H9 (cell line): ENCODE measurements at regions not wholly inside any gene's neighbourhood (a gene's known extent, or its start where the extent isn't known, plus 50 kb on each side); places are given as distances from the start of the nearest gene placed in this dataset.

ENCODE experiments used
- DNase-seq: peaks from one replicate; pipeline ENCODE4 v3.0.0-alpha.2; 2017
- H2AFZ ChIP-seq: one replicate; pipeline ENCODE4 v1.6.1; 2013; ENCODE audit warnings: mild to moderate bottlenecking, low read length, control low read depth, moderate library complexity
- H2AK5ac ChIP-seq: 2 replicates; pipeline ENCODE4 v1.6.1; 2013; ENCODE audit warnings: low read length, control low read depth, mixed read lengths; ENCODE audit not compliant: insufficient read length
- H2BK120ac ChIP-seq: one replicate; pipeline ENCODE4 v1.6.1; 2013; ENCODE audit warnings: low read depth, mild to moderate bottlenecking, low read length, control low read depth, inconsistent platforms; ENCODE audit not compliant: poor library complexity, severe bottlenecking
- H2BK12ac ChIP-seq: 2 replicates; pipeline ENCODE4 v1.6.1; 2013; ENCODE audit warnings: low read length, control low read depth, mixed read lengths, low read depth; ENCODE audit not compliant: insufficient read length
- H2BK15ac ChIP-seq: 2 replicates; pipeline ENCODE4 v1.6.1; 2013; ENCODE audit warnings: low read depth, low read length, control low read depth
- H2BK20ac ChIP-seq: one replicate; pipeline ENCODE4 v1.6.1; 2013; ENCODE audit warnings: low read depth, mild to moderate bottlenecking, low read length, control low read depth, inconsistent platforms; ENCODE audit not compliant: poor library complexity, severe bottlenecking
- H2BK5ac ChIP-seq: 2 replicates; pipeline ENCODE4 v1.6.1; 2013; ENCODE audit warnings: low read length, control low read depth, mixed read lengths; ENCODE audit not compliant: insufficient read length
- H3K14ac ChIP-seq: 2 replicates; pipeline ENCODE4 v1.6.1; 2013; ENCODE audit warnings: low read length, control low read depth; ENCODE audit not compliant: insufficient read depth
- H3K18ac ChIP-seq: 2 replicates; pipeline ENCODE4 v1.6.1; 2013; ENCODE audit warnings: low read depth, mild to moderate bottlenecking, mixed read lengths, low read length, control low read depth; ENCODE audit not compliant: insufficient read length
- H3K23ac ChIP-seq: 2 replicates; pipeline ENCODE4 v1.6.1; 2013; ENCODE audit warnings: low read length, control low read depth, mixed read lengths, low read depth; ENCODE audit not compliant: insufficient read length
- H3K23me2 ChIP-seq: 2 replicates; pipeline ENCODE4 v1.6.1; 2013; ENCODE audit warnings: low read depth, mild to moderate bottlenecking, mixed read lengths, low read length, control low read depth; ENCODE audit not compliant: insufficient read length, poor library complexity, severe bottlenecking
- H3K27ac ChIP-seq: 2 replicates; pipeline ENCODE4 v1.5.1; 2013; ENCODE audit warnings: low read length, control low read depth, mixed read lengths, low read depth; ENCODE audit not compliant: insufficient read length
- H3K27me3 ChIP-seq: 2 replicates; pipeline ENCODE4 v1.6.1; 2013; ENCODE audit warnings: low read length, control low read depth, inconsistent platforms; ENCODE audit not compliant: insufficient read depth
- H3K4ac ChIP-seq: 2 replicates; pipeline ENCODE4 v1.6.1; 2013; ENCODE audit warnings: low read depth, mild to moderate bottlenecking, control low read depth, inconsistent platforms, low read length, moderate library complexity
- H3K4me1 ChIP-seq: 2 replicates; pipeline ENCODE4 v1.6.1; 2013; ENCODE audit warnings: low read length, control low read depth, inconsistent platforms; ENCODE audit not compliant: insufficient read depth
- H3K4me2 ChIP-seq: 2 replicates; pipeline ENCODE4 v1.6.1; 2013; ENCODE audit warnings: low read length, control low read depth, mixed read lengths; ENCODE audit not compliant: insufficient read length, insufficient read depth
- H3K56ac ChIP-seq: 2 replicates; pipeline ENCODE4 v1.6.1; 2013; ENCODE audit warnings: low read depth, mild to moderate bottlenecking, mixed read lengths, low read length, control low read depth; ENCODE audit not compliant: insufficient read length
- H3K79me1 ChIP-seq: 2 replicates; pipeline ENCODE4 v1.6.1; 2013; ENCODE audit warnings: low read depth, mild to moderate bottlenecking, moderate library complexity, low read length, control low read depth, inconsistent platforms; ENCODE audit not compliant: insufficient read depth, poor library complexity, severe bottlenecking
- H3K79me2 ChIP-seq: 2 replicates; pipeline ENCODE4 v1.6.1; 2013; ENCODE audit warnings: low read length, control low read depth, inconsistent platforms; ENCODE audit not compliant: insufficient read depth
- H3K9ac ChIP-seq: 2 replicates; pipeline ENCODE4 v1.6.1; 2013; ENCODE audit warnings: low read length, control low read depth, mixed read lengths; ENCODE audit not compliant: insufficient read length; ENCODE audit errors: extremely low read depth
- H3K9me3 ChIP-seq: one replicate; pipeline ENCODE4 v1.6.1; 2013; ENCODE audit warnings: low read depth, low read length, inconsistent platforms; ENCODE audit not compliant: control insufficient read depth
- H3T11ph ChIP-seq: one replicate; pipeline ENCODE4 v1.6.1; 2013; ENCODE audit warnings: mild to moderate bottlenecking, low read length, control low read depth, inconsistent platforms
- H4K20me1 ChIP-seq: one replicate; pipeline ENCODE4 v1.6.1; 2013; ENCODE audit not compliant: control insufficient read depth, insufficient read length, insufficient read depth
- H4K5ac ChIP-seq: 2 replicates; pipeline ENCODE4 v1.6.1; 2013; ENCODE audit warnings: low read depth, mild to moderate bottlenecking, mixed read lengths, low read length, control low read depth; ENCODE audit not compliant: insufficient read length
- H4K8ac ChIP-seq: replicated peaks from 2 replicates; pipeline ENCODE4 v1.6.1; 2013; ENCODE audit warnings: low read length, control low read depth, mixed read lengths, low read depth; ENCODE audit not compliant: insufficient read length
- H4K91ac ChIP-seq: 2 replicates; pipeline ENCODE4 v1.6.1; 2013; ENCODE audit warnings: low read depth, mild to moderate bottlenecking, moderate library complexity, mixed read lengths, low read length, control low read depth; ENCODE audit not compliant: insufficient read length
- H3K27ac Mint-ChIP-seq, 3 experiments: 2 replicates in 2 of 3; 3 replicates in 1 of 3; pipeline ENCODE4 v1.8.0; 2020 to 2021; ENCODE audit warnings: mixed read lengths in 3 of 3, mild to moderate bottlenecking in 1 of 3, moderate library complexity in 1 of 3
- H3K27me3 Mint-ChIP-seq: 2 replicates; pipeline ENCODE4 v1.8.0; 2021; ENCODE audit warnings: low read depth, mild to moderate bottlenecking, moderate library complexity, mixed read lengths
- H3K36me3 Mint-ChIP-seq, 3 experiments: 2 replicates in 2 of 3; 3 replicates in 1 of 3; pipeline ENCODE4 v1.8.0; 2020 to 2021; ENCODE audit warnings: low read depth in 3 of 3, mixed read lengths in 3 of 3; ENCODE audit not compliant: insufficient read depth in 1 of 3
- H3K4me1 Mint-ChIP-seq, 2 experiments: 2 replicates each; pipeline ENCODE4 v1.8.0; 2020; ENCODE audit warnings: mixed read lengths in 2 of 2
- H3K4me3 Mint-ChIP-seq, 2 experiments: 2 replicates in 1 of 2; 3 replicates in 1 of 2; pipeline ENCODE4 v1.8.0; 2020 to 2021; ENCODE audit warnings: mild to moderate bottlenecking in 2 of 2, mixed read lengths in 2 of 2, moderate library complexity in 1 of 2
- H3K9me3 Mint-ChIP-seq, 2 experiments: 2 replicates in 1 of 2; 3 replicates in 1 of 2; pipeline ENCODE4 v1.8.0; 2020; ENCODE audit warnings: mild to moderate bottlenecking in 2 of 2, mixed read lengths in 2 of 2, moderate library complexity in 1 of 2
- CTCF ChIP-seq: fragments of 200-600 bp; sonication (generic); conservative IDR thresholded peaks from 3 replicates; pipeline ENCODE4 v1.8.0; 2021; ENCODE audit warnings: antibody characterized with exemption, mild to moderate bottlenecking
- WGBS: extraction: QIAGEN DNeasy Blood & Tissue Kit; methylation state at CpG from one replicate; pipeline ENCODE4 v1.1.7; 2013; ENCODE audit warnings: missing lambda C conversion rate, low lambda C conversion rate, mixed read lengths; ENCODE audit not compliant: insufficient read length; ENCODE audit errors: extremely low coverage; 5-methylcytosine and 5-hydroxymethylcytosine counted together

- Histone ChIP-seq H3K27ac (no peak overlapping the region), H2BK5ac (no peak overlapping the region), H2BK120ac (no peak overlapping the region), H2AK5ac (no peak overlapping the region), H3K79me2 (no peaks in the 10 kb centered on the region), H3K23ac (no peak overlapping the region), H3K4me1 (peaks cover 5% of the 10 kb centered on the region; the same call in 1 of the 2 replicates), H3K9ac (no peak overlapping the region), H2AFZ (no peak overlapping the region), H2BK20ac (no peak overlapping the region), H4K5ac (no peak overlapping the region), H3K27me3 (no peaks in the 10 kb centered on the region), H3K23me2 (no peaks in the 10 kb centered on the region), H3T11ph (no peak overlapping the region), H4K91ac (no peak overlapping the region), H3K14ac (no peak overlapping the region), H2BK15ac (no peak overlapping the region), H4K20me1 (no peaks in the 10 kb centered on the region), H3K79me1 (no peaks in the 10 kb centered on the region), H3K56ac (no peak overlapping the region), H3K18ac (no peak overlapping the region), H3K9me3 (no peaks in the 10 kb centered on the region), H4K8ac (no peak overlapping the region), H3K4me2 (no peak overlapping the region), H3K4ac (no peak overlapping the region), H2BK12ac (no peak overlapping the region)
- DNase-seq, result no peak
- no peak for TF ChIP-seq CTCF
- peaks cover 41 to 57% of the 10 kb centered on the region in 2 experiments for H3K4me1 Mint-ChIP-seq
- WGBS, result no CpG with 5 or more reads among the region's 16 CpGs
- H3K27ac Mint-ChIP-seq, result peak overlapping the region in 2 of 3 experiments; percentile 23 to 30; a peak in 3 of 7 replicates
- H3K4me3 Mint-ChIP-seq, result no peak overlapping the region
- H3K27me3 Mint-ChIP-seq, result peaks cover 7% of the 10 kb centered on the region
- no peaks in the 10 kb centered on the region for H3K9me3 Mint-ChIP-seq
- H3K36me3 Mint-ChIP-seq, result 0 out of 7 replicates have a peak, but pooled peaks cover 0 to 3% (median 0%) of the 10 kb centered on the region in 3 experiments
These were observed 68.0 kb upstream of the PRDM11 start for GRCh38 chr11:45078236-45079074.
